HG02642 (cell line): ENCODE measurements at regions not wholly inside any gene's neighbourhood (a gene's known extent, or its start where the extent isn't known, plus 50 kb on each side); places are given as distances from the start of the nearest gene placed in this dataset.

ENCODE experiments used
- ATAC-seq: cut with Tn5 transposase; IDR thresholded peaks from one replicate; pipeline ENCODE4 v1.9.1; 2021; ENCODE audit warnings: mild to moderate bottlenecking; ENCODE audit not compliant: unreplicated experiment, poor library complexity

DNA sequence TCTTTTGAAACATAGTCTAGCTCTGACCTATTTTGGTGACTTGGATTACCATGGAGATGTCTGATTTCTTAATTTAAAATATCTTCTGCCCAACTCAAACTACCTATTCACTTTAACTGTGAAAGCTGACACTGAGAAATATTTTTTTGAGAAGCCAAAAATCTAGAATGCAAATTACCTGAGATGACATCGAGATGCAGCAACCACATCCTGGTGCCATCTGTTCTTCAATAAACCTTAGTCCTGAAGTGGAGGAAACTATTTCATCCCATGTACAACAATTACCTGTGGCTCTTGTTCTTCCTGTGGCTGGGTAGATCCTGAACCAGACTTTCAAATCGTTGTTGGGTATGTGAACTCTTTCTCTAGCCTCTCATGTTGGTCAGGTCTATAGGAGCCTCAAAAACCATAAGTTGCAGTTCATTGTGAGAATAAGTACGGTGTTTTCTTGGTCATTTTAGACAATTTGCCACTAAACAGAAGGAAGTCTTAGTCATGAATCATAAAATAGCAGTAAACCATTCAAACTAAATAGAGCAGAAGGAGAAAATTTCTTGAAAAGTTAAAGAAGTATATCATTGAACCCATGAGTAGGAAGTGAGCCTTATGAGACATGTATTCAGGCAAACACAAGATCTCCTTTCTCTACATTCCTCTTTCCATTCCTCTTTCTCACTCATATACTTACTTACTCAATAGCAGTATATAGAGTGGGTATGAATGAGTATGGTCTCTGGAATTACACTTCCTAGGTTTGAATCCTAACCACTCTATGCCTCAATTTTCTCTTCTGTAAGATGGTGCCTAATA lies 176.0 kb downstream of the HMHB1 start:
- ATAC-seq: no peak

DNA sequence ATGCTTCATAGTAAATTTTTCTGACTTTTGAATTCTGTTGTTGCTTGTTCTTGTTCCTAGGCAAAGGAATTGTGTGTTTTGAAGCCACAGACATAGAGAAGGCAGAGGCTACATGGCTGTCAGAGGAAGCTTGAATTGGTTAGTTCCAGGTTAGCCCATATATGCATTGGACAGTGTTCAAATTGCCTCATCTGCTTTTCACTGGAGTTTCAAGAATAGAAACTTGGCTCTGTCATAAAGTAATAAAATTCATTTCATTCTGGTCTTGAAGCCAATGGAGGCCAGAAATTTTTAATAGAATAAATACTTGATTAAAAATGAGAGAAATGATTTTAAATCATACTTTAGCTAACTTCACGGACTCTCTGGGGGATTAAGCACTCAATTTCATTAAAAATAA lies 178.0 kb downstream of the YIPF5 start:
- ATAC-seq: no peak

DNA sequence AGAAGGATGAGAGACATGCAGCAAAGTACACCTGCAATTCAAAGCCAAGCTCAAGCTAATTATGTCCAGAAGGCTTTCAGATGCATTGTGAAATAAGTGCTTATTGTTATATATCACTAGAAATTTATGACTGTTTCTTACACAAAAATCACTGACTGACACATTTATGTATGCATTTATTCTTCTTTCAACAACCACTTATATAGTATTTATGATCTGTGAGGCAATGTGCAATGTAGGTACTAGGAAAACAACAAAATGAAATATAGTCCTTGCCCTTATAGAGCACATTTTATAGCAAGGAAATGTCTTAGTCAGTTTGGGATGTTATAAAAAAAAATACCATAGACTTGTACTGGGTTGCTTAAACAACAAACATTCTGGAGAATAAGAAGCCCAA lies 167.6 kb downstream of the YIPF5 start:
- ATAC-seq: no peak

DNA sequence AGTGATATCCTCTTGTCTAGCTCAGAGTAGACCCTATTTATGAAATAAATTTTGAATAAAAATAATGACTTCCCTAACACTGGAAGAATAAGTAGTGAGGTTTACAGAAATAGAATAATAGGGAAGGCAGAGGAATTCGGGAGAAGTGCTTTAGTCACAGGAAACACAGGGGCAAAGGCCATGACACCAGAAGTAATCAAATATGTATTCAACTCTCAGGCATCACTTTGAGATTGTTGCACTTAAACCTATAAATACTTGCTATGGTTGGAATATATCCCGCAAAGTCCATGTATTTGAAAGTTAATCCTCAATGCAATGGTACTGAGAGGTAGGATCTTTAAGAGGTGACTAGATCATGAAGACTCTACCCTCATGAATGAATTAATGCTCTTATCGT lies 166.8 kb downstream of the YIPF5 start:
- no peak for ATAC-seq

DNA sequence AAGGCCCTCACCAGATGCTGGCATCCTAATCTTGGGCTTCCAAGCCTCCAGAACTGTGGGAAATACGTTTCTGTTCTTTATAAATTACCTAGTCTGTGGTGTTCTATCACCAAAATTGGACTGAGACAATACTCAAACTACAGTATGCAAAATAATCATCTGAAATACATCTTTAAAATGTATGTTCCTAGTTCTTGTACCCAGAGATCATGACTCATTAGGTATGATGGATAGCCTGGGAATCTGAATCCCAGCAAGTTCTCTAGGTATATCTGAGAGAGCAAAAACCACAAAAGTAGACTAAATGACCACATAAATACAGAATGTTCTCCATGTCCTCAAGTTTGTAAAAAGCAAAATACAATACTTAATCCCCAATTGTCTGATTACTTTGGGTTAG lies 166.3 kb downstream of the YIPF5 start:
- no peak for ATAC-seq

DNA sequence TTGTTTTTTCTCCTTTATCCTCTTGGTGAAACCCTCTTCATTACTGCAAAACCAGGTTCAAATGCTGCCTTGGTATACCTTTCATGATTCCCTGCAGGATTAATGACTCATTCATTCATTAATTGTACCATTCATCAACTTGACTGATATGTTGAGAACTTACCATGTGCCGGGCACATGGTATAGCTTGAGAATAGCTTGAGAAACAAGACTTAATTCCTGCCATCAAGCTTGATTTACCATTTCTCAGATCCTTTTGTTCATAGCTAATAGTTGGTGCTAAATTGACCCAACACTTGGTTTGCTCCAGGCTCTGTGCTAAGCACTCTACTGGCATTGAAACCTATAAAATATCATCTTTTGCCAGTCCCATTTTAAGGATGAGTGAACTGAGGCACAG lies 165.7 kb downstream of the YIPF5 start:
- ATAC-seq: no peak

DNA sequence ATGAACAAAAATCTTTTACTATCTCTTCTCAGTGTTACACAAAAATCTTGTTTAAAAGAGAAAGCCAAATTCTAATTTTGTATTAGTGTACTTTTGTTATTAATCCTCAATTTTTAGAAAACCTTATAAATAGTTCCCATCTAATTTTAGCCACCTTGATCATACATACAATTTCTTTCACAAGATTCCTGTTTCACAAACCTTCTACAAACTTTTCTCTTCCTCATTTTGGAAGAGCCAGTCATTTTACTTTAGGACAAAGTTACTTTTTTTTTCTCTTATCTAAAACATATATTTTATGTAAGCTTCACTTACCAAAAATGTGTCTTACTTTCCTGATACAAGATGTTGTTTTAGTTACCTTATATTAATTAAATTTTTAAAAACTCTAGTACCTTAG lies 161.3 kb downstream of the YIPF5 start:
- ATAC-seq: no peak

DNA sequence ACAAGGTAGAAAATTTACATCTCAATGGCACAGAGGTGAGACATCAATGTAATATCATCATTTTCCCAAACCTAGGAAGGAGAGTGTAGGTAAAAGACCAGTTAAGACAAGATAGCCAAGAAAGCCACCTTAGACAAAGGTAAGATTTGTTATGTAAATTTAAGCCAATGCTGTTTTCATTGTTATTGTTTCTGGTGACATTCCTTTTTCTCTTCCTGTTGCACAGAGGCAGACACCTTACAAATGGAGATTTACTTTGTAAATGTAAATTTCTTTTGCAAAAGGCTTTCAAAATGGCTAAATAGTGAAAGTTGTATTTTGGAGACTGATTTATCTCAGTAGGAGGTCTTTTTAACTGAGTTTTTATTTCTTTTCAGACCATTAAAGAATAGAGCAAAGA lies 159.1 kb downstream of the YIPF5 start:
- ATAC-seq: no peak

DNA sequence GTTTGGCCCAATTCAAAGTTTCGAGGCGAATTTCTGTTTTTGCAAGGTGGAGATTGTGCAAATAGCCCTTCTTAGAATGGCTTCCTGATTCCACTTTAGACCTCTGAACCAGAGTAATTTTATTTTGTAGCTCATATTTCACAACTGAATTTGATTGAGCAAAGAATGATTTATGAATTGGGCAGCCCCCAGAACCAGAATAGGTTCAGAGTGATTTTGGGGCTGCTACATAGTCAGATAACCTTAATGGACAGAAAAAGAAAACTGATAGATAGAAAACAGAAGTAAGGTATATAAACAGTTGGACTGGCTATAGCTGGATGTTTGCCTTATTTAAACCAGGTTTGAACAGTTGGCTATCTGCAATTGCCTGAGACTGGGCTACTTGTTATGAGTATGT lies 156.6 kb downstream of the YIPF5 start:
- no peak for ATAC-seq

DNA sequence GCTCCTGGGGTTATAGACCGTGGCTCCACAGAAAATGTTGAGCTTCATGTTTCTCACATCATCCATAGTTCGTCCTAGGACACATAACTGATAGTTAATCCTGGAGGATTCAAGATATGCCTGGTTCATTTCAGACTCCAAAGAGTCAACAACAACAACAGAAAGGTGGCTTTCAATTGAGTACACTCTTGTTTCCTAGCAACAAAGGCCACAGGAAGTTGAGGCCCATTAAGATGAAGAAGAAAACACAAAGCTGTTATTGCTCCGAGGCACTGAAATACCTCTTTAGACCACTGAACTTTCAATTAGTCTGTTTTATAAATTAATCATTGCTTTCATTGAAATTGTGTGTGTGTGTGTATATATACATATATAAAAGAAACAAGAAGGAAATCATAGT lies 154.5 kb downstream of the YIPF5 start:
- ATAC-seq: no peak

DNA sequence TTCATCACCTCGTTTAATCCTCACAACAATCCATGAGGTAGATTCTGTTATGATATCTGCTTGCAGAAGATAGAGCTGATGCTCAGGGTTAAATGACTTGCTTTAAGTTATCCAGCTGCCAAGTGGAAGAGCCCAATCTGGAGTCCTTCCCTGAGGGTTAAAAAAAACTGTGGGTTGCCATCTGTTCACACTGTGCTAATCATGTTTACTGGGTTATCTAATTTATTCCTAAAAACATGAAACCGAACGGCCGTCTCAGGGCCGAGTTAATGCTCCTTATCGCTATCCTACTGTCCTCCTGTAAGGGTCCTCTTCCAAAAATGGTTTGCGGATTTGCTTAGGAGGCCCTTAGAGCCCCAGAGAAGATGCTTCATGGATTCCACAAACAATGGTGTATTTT lies 153.3 kb downstream of the YIPF5 start:
- ATAC-seq: no peak

DNA sequence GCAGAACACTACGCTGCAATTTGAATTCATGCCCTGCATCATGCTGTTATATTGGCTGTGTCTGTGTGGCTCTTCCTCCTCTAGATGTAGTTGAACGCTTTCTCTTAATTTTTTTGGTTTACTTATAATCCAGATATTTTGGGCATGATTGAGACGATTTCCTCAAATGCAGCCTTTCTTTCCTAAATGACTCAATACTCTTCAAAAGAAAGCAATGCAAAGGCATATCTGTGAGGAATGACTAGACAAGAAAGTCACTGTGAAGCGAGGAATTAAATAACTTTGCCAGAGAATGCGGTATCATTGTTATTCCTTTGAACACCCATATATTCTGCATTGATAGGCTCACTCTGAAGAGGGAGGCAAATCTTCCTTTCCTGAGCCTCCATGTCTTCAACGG lies 152.8 kb downstream of the YIPF5 start:
- ATAC-seq: no peak

DNA sequence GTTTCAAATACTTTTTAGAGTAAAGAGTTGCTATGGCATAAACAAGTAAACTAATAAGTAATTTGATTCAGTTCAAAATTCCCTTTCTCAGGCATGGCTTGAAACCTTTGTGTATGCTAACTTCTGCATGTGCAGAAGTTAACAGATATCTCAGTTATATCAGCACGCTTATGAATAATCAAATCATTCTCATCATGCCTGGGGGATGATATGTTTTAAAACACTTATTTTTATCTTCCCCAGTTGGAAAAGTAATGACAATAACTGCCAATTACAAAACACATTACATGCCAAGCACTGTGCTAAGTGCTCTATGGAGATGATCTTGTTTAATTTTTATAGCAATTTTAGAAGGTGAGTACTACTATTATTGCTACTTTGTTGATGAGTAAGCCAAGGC lies 146.4 kb downstream of the YIPF5 start:
- ATAC-seq: no peak

DNA sequence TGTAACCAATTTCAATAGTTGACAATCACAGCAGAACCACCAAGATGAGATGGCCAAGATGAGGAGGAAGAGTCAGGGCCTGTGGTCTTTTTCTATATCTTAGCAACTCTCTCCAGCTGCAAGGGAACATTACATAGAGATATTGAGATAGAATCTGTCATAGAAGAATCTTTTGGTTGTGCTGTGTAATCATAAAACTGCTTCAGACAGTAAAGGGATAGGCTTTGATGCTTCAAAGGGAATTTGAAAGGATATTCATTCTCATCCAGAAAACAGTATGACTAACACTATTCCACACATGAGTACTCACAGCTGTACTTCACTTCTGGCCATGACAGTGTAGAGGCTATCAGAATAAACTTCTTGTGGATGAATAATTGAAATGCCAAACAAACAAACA lies 145.9 kb downstream of the YIPF5 start:
- no peak for ATAC-seq

DNA sequence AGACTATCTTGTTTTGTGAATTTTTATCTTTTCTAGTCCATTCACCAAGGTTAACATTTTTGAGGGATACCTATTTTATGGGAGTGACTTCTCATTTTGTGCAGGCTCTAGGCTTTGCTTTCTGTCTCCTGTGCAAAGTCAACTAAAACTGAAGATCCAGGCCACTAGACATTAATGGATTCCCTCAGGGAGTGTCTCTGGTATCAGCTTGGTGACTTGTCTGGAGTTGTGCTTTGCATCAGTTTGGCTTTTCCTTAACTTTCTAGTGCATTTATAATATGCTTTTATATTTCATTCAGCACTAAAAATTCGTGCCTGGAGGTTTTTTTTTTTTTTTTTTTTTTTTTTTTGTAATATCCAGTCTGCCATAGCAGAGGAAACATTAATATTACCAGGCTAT lies 144.2 kb downstream of the YIPF5 start:
- no peak for ATAC-seq

DNA sequence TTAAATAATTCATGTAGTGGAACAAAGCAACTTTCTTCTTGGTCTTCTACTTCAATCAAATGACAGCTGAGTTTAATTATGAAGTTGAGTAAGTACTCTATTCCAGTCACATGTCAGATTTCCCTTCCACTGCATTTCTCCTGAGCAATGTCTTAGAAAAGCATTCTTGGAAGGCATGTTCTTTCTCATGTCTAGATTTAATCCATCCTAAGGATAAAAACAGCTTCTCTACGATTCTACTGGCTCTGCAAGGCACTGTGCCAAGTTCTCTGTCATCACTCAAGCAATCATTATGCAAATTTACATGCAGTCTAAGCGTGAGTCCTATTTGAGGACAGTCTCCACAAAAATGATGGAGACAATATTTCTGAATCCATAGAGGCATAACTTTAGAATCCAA lies 142.4 kb downstream of the YIPF5 start:
- no peak for ATAC-seq

DNA sequence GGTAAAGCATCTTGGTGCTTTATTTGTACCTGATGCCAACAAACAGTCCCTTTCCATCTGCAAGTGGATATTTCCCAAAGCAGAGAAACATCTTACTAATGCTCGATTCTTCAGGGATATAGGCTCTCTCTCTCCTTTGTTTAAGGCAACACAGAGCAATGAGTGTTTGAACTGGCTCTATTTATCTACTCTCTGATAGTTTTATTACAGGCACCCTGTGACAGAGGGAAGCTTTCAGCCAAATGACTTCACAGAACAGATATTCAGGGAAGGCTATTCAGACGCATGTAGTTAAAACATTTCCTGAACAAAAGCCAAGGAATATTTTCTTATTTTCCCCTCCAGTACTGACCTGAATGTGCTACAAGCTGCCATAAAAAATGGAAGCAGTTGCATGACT lies 141.8 kb downstream of the YIPF5 start:
- ATAC-seq: no peak

DNA sequence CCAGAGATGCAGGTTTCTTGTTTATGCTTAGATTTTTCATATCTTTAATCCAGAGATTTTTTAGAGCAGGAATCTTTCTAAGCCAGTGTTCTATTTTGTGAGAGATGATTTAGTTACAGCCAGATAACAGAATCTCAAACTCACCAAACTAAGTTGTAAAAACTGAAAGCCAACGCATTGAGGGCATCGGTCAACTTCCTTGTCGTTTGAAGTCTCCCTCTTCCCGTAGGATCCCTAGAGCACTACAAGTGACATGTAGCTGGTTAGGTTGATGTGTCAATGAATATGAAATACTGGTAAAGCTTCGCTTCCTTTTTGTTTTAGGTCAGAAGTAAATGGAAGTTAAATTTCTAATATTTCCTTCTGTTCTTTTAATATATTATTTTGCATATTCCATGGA lies 139.6 kb downstream of the YIPF5 start:
- no peak for ATAC-seq

DNA sequence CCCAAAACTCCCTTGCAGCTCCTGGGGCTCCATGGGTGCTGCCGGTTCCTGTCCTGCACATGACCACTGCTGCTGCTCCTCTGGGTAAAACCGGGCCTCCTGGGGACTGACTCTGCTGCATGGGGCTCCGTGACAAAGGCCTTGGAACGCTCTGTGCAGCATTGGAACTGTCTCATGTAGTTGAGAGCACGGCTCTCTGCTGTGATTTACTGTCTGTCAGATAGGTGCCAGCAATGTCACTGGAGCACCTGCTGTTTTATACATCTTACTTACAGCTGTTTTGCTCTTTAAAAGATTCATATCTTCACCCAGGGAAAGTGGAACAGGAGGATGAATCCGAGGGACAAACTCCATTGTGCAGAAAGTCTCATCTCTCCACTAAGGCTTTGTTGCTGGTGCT lies 138.1 kb downstream of the YIPF5 start:
- ATAC-seq: no peak

DNA sequence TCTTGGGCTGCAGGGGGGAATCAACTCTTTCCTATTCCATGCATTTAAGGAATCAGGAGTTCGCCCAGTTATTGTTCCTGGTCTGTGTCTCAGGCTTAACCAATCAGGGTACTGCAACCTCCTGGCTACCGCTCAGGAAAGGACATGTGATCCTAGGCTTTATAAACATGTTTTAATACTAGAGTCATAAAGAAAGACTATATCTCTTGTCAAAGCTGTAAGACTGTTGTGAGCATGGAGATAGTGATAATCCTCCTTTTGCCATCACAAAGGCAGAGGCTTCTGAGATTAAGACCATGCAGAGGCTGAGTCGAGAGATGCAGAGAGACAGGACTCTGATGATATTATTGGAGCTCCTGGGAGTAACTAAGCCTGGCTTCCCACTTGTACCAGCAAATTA lies 137.0 kb downstream of the YIPF5 start:
- ATAC-seq: no peak

DNA sequence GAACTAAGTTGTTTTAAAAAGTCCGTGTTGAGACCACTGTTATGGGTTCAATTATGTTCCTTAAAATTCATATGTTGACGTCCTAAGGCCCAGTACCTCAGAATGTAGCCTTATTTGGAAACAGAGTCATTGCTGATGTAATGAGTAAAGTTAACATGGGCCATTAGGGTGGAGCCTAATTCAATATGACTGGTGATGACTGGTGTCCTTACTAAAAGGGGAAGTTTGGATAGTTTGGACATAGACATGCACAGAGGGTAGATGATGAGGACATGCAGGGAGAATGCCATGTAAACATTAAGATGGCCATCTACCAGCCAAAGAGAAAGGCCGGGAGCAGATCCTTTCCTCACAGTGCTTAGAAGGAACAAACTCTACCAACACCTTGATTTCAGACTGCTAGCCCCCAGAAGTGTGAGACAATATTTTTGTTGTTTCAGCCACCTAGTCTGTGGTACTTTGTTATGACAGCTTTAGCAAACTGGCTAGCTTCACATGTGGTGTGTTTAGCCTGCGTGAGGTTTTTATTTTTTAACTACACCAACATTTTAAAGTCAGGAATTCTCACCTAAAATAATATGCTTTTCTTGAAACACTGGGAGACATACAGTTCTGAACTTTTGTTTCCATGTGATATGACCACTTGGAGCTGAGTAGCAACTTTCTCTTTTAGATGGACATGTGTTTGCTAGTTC lies 135.3 kb downstream of the YIPF5 start:
- ATAC-seq: no peak

DNA sequence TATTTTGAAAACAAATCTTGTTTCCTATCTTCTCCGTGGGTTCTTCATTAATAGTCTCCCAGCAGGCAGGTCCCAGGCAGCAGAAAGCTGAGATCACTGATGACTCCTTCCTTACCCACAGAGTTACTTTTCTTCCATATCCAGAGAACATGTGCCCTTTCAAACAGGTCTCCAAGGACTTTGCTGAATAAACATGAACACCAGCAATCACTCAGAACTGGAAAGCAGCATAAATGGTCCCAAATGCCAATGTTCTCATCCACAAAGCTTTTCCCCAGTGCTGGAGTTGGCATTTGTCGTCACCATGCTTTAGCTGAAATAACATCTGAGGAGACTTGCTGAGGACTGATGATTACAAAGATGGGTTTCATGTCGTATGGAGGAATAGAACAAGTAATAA lies 134.0 kb downstream of the YIPF5 start:
- ATAC-seq: no peak
